Activated CD8-positive, alpha-beta memory T cell treated with anti-CD3 and anti-CD28 coated beads for 4 hours (primary cell): ENCODE measurements at regions not wholly inside any gene's neighbourhood (a gene's known extent, or its start where the extent isn't known, plus 50 kb on each side); places are given as distances from the start of the nearest gene placed in this dataset.

Source experiments
- DNase-seq, 2 donors: peaks; one replicate each; pipeline ENCODE4 v3.0.0-alpha.2; 2020; ENCODE audit warnings: low read depth in 2 of 2

- DNase-seq: no peak
Observed at GRCh38 chr6:90435207-90435899, 138.7 kb upstream of the BACH2 start.

DNA sequence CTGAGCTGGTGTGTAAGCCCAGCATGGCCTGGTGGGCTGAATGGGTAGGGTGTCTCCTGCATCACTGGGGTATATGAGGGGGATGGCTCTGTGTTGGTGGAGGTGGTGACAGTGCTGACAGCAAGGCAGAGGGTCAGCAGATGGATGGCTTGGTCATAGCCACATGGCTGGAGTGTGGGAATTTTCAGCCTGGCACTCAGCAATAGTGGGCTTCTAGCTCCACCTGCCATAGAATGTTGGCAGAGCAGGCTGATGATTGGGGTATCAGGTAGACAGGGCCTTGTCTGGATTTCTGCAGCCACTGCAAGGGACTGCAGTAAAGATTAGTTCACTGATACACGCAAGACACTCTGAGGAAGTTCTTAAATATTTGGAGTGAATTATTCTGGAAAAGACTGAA lies 137.5 kb upstream of the BACH2 start:
- DNase-seq: no peak

- no peak for DNase-seq
Observed at GRCh38 chr6:90432937-90433336, 136.3 kb upstream of the BACH2 start.

DNA sequence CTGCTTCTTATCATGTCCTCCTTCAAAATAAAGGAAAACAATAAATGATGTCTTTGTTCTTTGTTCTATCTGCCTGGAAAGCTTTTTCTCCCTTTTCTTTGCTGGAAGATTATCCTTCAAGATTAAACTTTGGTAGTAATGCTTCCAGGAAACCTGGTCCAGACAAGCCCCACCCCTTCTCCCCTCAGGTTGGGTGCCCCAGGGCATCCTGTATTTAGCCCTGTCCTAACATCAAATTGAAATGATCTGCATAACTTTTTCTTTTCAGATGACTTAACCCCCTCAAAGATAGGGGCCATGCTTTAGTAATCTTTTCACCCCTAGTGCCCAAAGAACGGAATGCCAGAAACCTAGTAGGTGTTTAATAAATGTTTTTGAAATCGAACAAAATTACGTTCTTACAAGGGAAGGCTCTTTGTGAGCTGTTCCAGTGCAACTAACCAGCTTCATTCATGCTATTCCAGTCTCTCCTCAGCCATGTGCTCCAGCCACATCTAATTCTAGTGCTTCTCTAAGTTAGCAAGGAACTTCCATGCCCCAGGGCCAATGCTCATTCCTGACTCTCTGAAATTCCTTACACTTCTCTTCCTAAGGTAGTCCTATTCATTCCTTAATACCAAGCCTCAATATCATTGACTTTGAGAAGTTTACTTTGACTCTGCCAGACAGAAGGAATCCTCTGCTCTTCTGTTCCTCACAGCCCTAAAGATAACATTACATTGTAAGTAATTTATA lies 135.6 kb upstream of the BACH2 start:
- no peak for DNase-seq

DNA sequence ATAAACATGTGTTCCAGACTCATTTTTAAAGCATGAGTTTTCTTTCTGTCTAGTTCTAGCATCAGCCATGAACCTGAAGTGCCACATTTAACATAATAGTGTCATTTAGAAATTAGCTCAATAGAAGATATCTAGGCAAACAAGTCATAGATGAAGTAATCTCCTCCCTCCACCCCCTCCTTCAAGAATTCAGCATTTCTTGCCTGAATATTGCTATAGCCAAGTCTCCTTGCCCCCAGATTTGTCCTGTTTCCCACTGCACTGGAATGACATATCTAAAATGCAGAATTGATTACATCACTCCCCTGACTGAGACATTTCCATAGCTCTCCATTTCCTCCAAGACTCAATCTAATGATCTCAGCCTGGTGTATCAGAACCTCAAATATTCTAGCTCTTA lies 134.9 kb upstream of the BACH2 start:
- no peak for DNase-seq

DNA sequence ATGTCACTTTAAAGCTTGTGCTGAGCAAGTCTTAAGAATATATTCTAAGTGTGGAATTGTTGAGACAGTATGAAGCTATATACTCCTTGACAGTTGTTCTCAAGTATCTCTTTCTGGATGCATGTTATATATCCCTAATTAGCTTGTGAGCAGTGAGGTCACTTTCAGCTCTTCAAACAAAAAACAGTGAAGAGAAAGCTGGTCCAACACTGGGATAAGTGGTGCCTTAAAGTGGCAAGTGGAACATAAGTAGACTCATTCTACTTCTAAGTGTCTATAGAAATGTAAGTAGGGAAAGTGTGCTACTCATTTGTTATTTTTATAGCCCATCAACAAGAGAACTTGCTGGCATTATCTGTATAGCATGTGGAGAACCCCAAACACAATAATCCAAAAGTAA lies 133.1 kb upstream of the BACH2 start:
- no peak for DNase-seq

- DNase-seq: no peak
Observed at GRCh38 chr6:90428514-90428913, 131.9 kb upstream of the BACH2 start.

DNA sequence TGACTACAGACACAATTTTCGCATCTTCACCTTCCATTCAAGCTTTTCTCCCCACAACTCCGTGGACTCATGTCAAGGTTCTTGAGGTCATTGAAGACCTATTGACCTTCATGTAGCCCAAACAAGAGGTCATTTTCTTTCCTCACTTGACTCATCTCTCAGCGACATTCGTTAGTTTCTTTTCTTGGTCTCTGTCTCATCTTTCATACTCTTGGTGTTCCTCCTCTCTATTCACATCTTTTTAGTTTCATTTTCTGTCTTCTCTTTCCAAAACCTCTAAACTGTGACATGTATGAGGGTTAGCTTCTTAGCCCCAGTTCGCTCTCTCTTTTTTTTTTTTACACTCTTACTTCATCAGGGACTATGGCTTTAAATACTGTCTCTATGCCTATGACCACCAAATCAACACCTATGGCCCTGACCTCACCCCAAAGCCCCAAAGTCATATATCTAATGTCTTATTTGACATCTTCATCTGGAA lies 128.6 kb upstream of the BACH2 start:
- DNase-seq: no peak

DNA sequence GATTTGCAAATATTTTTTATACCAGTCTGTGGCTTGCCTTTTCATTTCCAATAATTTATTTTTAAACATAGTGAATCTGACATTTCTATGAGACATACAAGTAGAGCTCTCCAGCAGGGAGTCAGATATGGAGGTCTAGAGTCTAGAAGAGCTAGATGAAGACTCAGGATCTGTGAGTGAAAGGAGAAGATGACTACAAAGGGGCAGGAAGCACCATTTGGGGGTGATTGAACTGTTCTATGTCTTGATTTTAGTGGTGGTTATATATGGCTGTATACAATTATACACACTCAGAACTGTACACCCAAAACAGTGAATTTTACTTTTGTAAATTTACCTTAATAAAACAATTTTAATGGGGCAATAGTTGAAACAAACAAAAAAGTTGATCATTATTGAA lies 127.9 kb upstream of the BACH2 start:
- no peak for DNase-seq

DNA sequence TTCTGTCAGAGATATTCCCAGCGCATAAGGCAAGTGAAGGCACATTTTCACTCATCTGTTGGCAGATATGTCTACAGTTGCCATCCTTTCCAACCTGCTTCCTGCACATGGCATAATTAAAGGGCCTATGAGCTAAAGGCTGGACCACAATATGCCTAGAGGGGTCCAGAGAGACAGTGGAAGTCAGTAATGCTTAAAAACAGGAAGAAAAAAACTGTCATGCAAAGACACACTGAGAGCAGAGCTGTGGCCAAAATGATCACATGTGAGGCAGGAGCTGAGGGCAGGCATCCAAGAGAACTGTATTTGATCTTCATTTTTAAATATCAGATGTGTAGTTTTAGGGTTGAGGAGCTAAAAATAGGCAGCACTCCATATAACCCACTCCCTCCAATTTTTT lies 125.0 kb upstream of the BACH2 start:
- DNase-seq: no peak

- no peak for DNase-seq
Observed at GRCh38 chr6:90420500-90420899, 123.9 kb upstream of the BACH2 start.

DNA sequence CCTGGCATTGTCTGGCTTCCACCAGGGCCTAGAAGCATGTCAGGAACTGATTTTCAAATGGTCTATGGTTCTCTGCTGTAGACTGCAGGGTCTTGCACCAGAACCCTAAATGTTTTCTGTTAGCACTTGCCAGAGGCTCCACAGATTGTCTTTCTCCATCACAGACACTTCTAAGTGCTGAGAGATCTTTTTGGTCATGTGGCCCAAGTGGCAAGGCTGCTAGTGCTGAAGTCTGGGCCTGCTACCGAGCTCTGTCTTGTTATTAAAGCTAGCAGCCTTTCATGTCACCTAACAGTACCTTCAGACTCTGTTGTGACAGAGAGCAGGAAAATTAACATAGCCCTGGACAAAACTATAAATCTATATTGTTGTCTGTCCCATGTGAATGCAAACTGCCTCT lies 120.7 kb upstream of the BACH2 start:
- no peak for DNase-seq

DNA sequence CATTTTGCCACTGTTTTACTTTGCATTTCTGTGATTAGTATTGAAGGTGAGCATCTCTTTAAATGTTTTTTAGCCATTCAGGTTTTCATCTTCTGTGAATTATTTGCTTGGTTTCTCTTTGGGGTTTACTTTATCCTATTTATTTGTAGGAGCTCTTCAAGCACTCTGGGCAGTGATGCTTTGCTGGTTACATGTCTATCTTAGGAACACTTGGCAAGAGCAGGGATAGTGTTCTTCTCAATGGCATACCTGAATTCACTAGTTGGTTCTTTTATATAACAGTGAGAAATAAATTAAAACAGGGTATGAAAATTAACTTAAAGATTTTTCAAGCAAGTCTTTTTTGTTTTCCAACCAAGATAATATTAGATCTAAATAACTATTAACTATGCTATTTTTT lies 119.7 kb upstream of the BACH2 start:
- DNase-seq: no peak

- DNase-seq: no peak
Observed at GRCh38 chr6:90415178-90415577, 118.5 kb upstream of the BACH2 start.

DNA sequence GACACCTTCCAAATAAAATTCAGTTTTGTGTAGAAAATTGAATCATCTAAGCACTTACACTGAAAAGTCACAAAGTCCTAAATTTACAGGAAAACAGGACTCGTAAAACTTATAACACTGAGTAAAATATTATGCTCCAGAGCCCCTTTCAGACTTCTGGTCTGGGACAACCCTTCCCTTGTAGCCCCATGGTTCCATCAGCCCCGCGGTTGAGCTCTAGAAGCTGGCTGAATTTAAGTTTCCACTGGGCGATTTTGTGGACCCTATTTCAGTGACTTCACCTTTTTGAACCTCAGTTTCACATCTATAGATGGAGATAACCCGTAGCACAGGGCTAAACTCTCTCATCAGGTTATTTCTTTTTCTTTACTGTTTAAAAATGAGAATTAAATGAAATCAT lies 117.7 kb upstream of the BACH2 start:
- no peak for DNase-seq

GRCh38 chr6:90413867-90414266 lies 117.2 kb upstream of the BACH2 start:
- peak; percentile 63 to 84 for DNase-seq

DNA sequence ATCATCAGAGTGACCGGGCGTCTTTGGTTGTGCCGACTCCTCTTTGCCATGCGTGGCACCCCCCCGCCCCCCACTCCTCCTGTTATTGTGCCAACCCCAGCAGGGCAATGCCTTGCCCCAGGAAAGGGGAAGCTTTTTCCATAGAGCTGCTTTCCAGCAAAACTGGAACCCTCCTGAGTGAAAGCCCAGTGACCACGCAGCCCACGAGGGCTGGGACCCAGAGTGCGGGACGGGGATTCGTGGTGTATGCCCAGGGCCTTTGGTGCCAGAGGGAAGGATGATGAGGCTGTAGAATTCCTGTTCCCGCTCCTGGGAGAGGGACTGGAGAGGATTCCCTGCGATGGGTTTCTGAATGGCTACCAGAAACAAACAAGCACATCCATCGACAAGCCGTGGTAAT lies 116.8 kb upstream of the BACH2 start:
- DNase-seq: no peak

DNA sequence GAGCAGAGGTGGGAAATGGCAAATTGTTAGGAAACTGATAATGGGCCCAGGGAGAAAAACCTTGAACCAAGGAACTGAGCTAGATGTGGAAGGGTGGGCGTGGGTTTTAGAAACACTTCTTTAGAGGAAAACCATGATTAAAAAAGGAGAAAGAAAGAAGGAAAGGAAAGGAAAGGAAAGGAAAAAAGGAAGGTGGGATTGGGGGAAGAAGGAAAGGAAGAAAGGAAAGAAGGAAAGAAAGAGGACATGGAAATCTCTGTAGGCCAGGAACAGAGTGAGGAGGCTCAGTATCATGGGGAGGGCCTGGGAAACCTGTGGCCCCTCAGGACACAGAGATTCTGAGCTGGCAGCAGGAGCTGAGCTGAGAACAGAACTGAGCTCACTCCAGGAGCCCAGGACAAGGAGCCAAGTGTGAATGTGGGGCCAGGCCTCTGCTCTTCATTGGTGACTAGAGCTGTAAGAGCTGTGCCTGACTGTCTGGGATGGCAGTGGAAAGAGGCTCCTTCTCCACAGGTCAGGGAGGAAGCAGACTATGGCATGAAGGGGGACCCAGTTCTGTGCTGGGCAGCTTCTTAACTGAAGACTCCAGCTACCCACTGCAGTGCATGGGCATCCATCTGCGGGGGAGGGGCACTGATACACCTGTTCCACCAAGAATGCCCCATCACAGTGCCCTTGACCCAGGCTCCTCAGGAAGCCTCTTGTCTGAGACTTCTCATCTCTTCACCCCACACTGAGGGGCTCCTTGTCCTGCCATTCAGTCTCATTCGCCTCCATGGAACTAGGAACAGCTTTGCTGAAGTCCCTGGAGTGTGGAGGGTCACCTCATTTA lies 116.1 kb upstream of the BACH2 start:
- no peak for DNase-seq

- peak in 1 of 2 donors; percentile 54 for DNase-seq
Observed at GRCh38 chr6:90411292-90411781, 114.7 kb upstream of the BACH2 start.

- DNase-seq: no peak
Observed at GRCh38 chr6:90409700-90410099, 113.1 kb upstream of the BACH2 start.

- no peak for DNase-seq
Observed at GRCh38 chr6:90406957-90407356, 110.3 kb upstream of the BACH2 start.

- no peak for DNase-seq
Observed at GRCh38 chr6:90406142-90406794, 109.6 kb upstream of the BACH2 start.
